GM23338 (cell line): ENCODE measurements at regions not wholly inside any gene's neighbourhood (a gene's known extent, or its start where the extent isn't known, plus 50 kb on each side); places are given as distances from the start of the nearest gene placed in this dataset.

Source experiments
- CREB1 ChIP-seq: fragments of 250-450 bp; sonication (Bioruptor Pico); IDR thresholded peaks from 2 replicates; pipeline ENCODE4 v1.5.0; 2020; ENCODE audit warnings: low read depth, mild to moderate bottlenecking, moderate library complexity
- CTCF ChIP-seq, 2 experiments: fragments of 200-600 bp in 1 of 2; sonication (generic) in 1 of 2; conservative IDR thresholded peaks; 2 replicates each; pipeline versions ENCODE4 v1.5.1 to v1.6.1; 2016 to 2017; ENCODE audit warnings: antibody characterized with exemption in 2 of 2, low read depth in 2 of 2, mild to moderate bottlenecking in 2 of 2, moderate library complexity in 1 of 2
- EZH2 ChIP-seq: fragments of 200-600 bp; sonication (generic); IDR thresholded peaks from one replicate; pipeline ENCODE4 v1.8.0; 2017; ENCODE audit warnings: antibody characterized with exemption, mild to moderate bottlenecking, low read depth; ENCODE audit not compliant: unreplicated experiment
- JUNB ChIP-seq: IDR thresholded peaks from one replicate; pipeline ENCODE4 v1.6.1; 2016; ENCODE audit warnings: antibody characterized with exemption; ENCODE audit not compliant: unreplicated experiment
- POLR2AphosphoS5 ChIP-seq: IDR thresholded peaks from 2 replicates; pipeline ENCODE4 v1.6.1; 2016; ENCODE audit warnings: antibody characterized with exemption, low read depth

GRCh38 chr11:122486793-122487495 lies 168.6 kb upstream of the UBASH3B start:
- no peak for TF ChIP-seq CTCF (conservative IDR thresholded peaks at IDR 0.05; ENCODE audit: low read depth in 2 of 2)
- TF ChIP-seq EZH2: no peak
- TF ChIP-seq JUNB: no peak
- TF ChIP-seq CREB1 (CRISPR knock-in tag): no peak
- TF ChIP-seq POLR2AphosphoS5: no peak
